Tibial artery (tissue), 4 donors: ENCODE measurements at regions not wholly inside any gene's neighbourhood (a gene's known extent, or its start where the extent isn't known, plus 50 kb on each side); places are given as distances from the start of the nearest gene placed in this dataset.

Experiments used
- DNase-seq, 2 donors: peaks; one replicate each; pipeline ENCODE4 v3.0.0-alpha.2; 2019
- H3K27ac ChIP-seq, 2 donors: fragments of 200-600 bp; sonication (generic) in 1 of 2; 1 replicate in 1 of 2; 2 replicates in 1 of 2; pipeline ENCODE4 v1.5.1; 2018 to 2019; ENCODE audit warnings: mild to moderate bottlenecking in 1 of 2
- H3K27me3 ChIP-seq, 2 donors: fragments of 200-600 bp; sonication (generic) in 1 of 2; one replicate each; pipeline versions ENCODE4 v1.5.1 to v1.6.0; 2016 to 2019
- H3K36me3 ChIP-seq, 3 donors: fragments of 200-600 bp; sonication (generic) in 2 of 3; one replicate each; pipeline ENCODE4 v1.5.1; 2016 to 2019; ENCODE audit warnings: mild to moderate bottlenecking in 2 of 3
- H3K4me1 ChIP-seq, 4 donors: fragments of 200-600 bp; sonication (generic) in 2 of 4; 1 replicate in 3 of 4; 2 replicates in 1 of 4; pipeline ENCODE4 v1.5.1; 2016 to 2019
- H3K4me3 ChIP-seq, 2 donors: fragments of 200-600 bp; sonication (generic) in 1 of 2; 1 replicate in 1 of 2; 2 replicates in 1 of 2; pipeline ENCODE4 v1.5.1; 2018 to 2019; ENCODE audit warnings: mild to moderate bottlenecking in 2 of 2
- H3K9me3 ChIP-seq, 3 donors: fragments of 200-600 bp; sonication (generic) in 1 of 3; one replicate each; pipeline ENCODE4 v1.5.1; 2016 to 2019
- CTCF ChIP-seq, 2 experiments: fragments of 200-600 bp in 1 of 2; fragments of 450-650 bp in 1 of 2; IDR thresholded peaks; one replicate each; pipeline ENCODE4 v1.5.1; 2017 to 2019; ENCODE audit warnings: antibody characterized with exemption in 2 of 2, mild to moderate bottlenecking in 1 of 2, moderate library complexity in 1 of 2
- intact Hi-C: fragments of 100-400 bp; cut with DNase I; formaldehyde crosslinking; loops from one replicate; pipeline ENCODE4 v1.15.0; 2023; ENCODE audit warnings: low total_unique reads

- Histone ChIP-seq H3K4me3 (no peak overlapping the region), H3K27ac (no peak overlapping the region), H3K27me3 (no peaks in the 10 kb centered on the region), H3K4me1 (peaks cover 0 to 26% (median 8%) of the 10 kb centered on the region in 4 donors), H3K9me3 (no peaks in the 10 kb centered on the region), H3K36me3 (no peaks in the 10 kb centered on the region)
- intact Hi-C loops = loop anchor here (10.0 kb wide), 1 partner anchor 544 kb away; no protein-coding TSS in a partner anchor
- DNase-seq = no peak
- no peak for TF ChIP-seq CTCF (IDR thresholded peaks at IDR 0.05)
Observed at GRCh38 chr15:62850318-62850717, 192.2 kb upstream of the TPM1 start.

- TF ChIP-seq CTCF (IDR thresholded peaks at IDR 0.05) = no peak
- intact Hi-C loops = loop anchor here (10.0 kb wide), 1 partner anchor 544 kb away; no protein-coding TSS in a partner anchor
- DNase-seq = no peak
Observed at GRCh38 chr15:62850791-62851291, 191.7 kb upstream of the TPM1 start.

GRCh38 chr15:62853114-62853840, 189.3 kb upstream of the TPM1 start:
- H3K27ac ChIP-seq = no peak overlapping the region
- intact Hi-C loops = loop anchor here (10.0 kb wide), 1 partner anchor 542 kb away; no protein-coding TSS in a partner anchor
- H3K4me3 ChIP-seq = no peak overlapping the region
- no peak for DNase-seq
- no peaks in the 10 kb centered on the region for H3K9me3 ChIP-seq
- H3K4me1 ChIP-seq = peaks cover 0 to 26% (median 6%) of the 10 kb centered on the region in 4 donors
- no peaks in the 10 kb centered on the region for H3K27me3 ChIP-seq
- TF ChIP-seq CTCF (IDR thresholded peaks at IDR 0.05) = no peak
- no peaks in the 10 kb centered on the region for H3K36me3 ChIP-seq

More at GRCh38 chr15:62850791-62851291, 191.7 kb upstream of the TPM1 start:
- H3K4me3 ChIP-seq = no peak overlapping the region
- H3K36me3 ChIP-seq = no peaks in the 10 kb centered on the region
- H3K9me3 ChIP-seq = no peaks in the 10 kb centered on the region
- no peaks in the 10 kb centered on the region for H3K27me3 ChIP-seq
- peaks cover 0 to 26% (median 8%) of the 10 kb centered on the region in 4 donors for H3K4me1 ChIP-seq
- H3K27ac ChIP-seq = no peak overlapping the region

- Histone ChIP-seq H3K4me1 (peaks cover 0 to 21% (median 4%) of the 10 kb centered on the region in 4 donors), H3K27ac (no peak overlapping the region), H3K27me3 (no peaks in the 10 kb centered on the region), H3K9me3 (no peaks in the 10 kb centered on the region), H3K36me3 (no peaks in the 10 kb centered on the region), H3K4me3 (no peak overlapping the region)
- intact Hi-C loops = loop anchor here (10.0 kb wide), 1 partner anchor 541 kb away; no protein-coding TSS in a partner anchor
- no peak for TF ChIP-seq CTCF (IDR thresholded peaks at IDR 0.05)
- no peak for DNase-seq
Observed at GRCh38 chr15:62853841-62854225, 188.7 kb upstream of the TPM1 start.

- H3K4me1 ChIP-seq = peaks cover 0 to 21% (median 4%) of the 10 kb centered on the region in 4 donors
- no peaks in the 10 kb centered on the region for H3K36me3 ChIP-seq
- no peak for DNase-seq
- no peak overlapping the region for H3K27ac ChIP-seq
- no peaks in the 10 kb centered on the region for H3K9me3 ChIP-seq
- no peak for TF ChIP-seq CTCF (IDR thresholded peaks at IDR 0.05)
- H3K4me3 ChIP-seq = no peak overlapping the region
- intact Hi-C loops = loop anchor here (10.0 kb wide), 1 partner anchor 540 kb away; no protein-coding TSS in a partner anchor
- H3K27me3 ChIP-seq = no peaks in the 10 kb centered on the region
Observed at GRCh38 chr15:62854420-62855084, 188.0 kb upstream of the TPM1 start.
